GM19438 (cell line): ENCODE measurements at regions not wholly inside any gene's neighbourhood (a gene's known extent, or its start where the extent isn't known, plus 50 kb on each side); places are given as distances from the start of the nearest gene placed in this dataset.
"Not testable (repeated sequence)": the region's sequence is repeated elsewhere in the genome, so short reads cannot be mapped to it uniquely, and the experiment has no call there.

Experiments
- ATAC-seq: cut with Tn5 transposase; IDR thresholded peaks from one replicate; pipeline ENCODE4 v1.9.1; 2021; ENCODE audit warnings: low read depth; ENCODE audit not compliant: unreplicated experiment

DNA sequence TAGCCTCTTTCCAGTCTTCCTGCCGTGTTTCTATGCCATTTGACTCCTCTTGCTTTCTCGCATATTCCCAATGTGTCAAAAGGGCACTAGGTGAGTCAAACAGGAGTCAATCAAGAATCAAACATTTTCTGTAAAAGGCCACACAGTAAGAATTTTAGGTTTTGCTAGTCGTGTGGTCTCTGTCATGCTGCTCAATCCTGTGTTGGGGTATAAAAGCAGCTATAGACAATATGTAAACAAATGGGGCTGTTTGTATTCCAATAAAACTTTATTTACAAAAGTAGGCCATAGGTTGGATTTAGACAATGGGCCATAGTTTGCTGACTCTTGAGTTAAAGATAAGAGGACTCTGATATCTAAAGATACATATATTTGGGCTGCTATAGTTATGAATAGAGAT, 235.4 kb upstream of the BTBD3 start:
- no peak for ATAC-seq

DNA sequence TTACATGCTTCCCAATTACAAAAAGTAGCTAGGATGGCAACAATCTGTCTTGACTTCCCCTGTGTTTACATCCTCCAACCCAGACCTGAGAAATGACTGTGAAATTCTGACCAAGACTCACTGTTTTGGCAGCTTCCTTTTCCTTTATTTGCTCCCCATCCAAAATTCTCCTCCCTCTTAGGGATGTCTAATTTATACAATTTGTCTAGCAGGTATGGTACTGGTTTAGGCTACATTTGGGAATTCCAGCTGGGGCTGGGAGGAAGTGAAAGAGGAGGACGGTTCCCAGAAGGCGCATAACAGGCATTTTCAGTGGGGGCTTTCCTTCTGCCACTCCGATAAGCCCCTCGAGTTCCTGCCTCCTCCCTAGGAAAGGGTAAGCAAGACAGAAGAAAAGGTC, 231.5 kb upstream of the BTBD3 start:
- no peak for ATAC-seq

DNA sequence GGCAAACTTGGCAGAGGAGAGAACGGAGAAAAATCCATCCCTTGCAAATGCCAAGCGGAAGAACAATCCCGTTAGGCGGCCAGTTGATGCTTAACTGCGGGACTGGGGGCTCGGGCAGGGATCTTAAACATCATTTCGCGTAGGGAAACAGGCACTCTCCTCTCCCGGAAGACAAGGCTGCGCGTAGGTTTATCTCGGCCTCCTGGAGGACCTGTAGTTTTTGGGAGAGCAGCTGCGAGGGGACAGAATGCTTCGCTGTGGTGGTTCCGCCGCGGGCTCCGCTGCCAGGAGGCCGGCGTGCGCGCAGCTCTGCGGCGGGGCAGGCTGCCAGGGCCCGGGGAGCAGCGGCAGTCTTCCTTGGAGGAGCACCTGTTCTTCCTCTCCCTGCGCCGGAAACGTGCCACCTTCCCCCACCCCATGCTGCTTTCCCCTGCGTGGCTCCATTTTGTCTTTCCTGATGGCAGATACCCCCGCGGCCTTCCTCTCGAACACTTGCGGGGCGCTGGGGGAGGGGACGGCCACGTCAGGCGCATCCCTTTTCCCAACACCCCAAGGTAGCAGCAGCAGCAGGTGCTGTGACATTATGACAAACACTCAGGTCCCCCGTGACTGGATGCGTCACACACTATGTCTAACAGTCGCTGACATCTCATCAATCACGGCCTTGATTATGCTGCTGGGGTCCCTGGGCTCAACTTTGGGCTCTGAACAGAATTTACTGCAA, 230.7 kb upstream of the BTBD3 start:
- ATAC-seq, result no peak

DNA sequence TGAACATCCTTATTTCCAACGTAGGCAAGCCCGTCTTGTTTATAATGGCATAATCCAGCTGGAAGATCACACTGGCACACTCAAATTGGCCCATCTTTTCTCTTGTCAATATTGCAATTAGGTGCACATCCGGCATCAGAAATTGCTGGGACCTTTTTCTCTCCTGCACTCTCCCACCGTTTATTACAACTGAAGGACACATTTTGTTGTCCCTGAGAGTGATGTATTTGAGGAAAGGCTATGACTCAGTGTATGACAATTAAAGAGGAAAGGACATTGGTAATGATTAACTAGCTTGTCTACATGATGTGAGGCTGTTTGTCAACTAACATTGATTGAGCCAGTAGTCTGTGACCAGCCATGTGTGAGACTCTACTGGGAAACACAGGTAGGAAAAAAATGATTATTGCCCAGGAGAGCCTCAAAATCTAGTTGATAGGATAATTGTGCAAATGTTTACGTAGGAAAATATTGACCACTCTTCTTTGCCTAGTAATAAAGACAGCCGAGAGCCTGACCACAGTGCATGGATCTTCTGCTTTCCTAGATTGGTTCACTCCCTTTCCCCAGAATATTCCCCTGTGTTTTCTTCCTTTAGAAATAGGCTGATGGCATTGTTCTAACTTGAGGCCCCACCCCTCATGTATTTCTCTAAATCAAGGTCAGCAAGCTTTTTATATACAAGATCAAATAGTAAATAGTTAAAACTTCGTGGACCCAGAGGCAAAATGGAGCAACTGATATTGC, 230.0 kb upstream of the BTBD3 start:
- ATAC-seq, result no peak

DNA sequence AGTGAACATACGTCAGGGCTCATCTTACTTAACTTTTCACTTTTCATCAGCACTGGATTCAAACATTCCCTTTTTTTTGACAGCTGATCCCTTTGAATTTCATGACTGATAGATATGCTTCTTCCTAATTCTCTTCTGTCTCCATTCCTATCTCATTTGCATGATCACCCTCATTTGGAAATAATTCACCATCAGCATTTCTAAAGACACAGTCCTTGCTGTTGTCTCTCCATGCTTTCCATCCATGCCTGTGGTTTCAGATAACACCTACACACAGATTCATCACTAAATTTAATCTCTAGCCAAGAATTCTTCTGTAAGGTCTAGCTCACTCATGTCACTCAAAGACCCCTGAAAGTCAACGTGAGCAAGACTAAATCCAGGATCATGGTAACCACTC, 228.4 kb upstream of the BTBD3 start:
- ATAC-seq, result no peak

DNA sequence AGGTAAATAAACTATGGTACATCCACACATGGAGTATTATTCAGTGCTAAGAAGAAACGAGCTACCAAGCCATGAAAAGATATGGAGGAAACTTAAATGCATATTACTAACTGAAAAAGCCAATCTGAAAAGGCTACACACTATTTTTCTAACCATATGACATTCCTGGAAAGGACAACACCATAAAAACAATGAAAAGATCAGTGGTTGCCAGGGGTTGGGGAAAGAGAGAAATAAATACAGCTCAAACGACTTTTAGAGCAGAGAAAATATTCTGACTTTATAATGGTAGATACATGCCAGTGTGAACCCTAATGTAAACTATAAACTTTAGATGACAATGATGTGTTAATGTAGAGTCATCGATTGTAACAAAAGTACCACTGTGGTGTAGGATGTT, 225.9 kb upstream of the BTBD3 start:
- ATAC-seq, result no peak

DNA sequence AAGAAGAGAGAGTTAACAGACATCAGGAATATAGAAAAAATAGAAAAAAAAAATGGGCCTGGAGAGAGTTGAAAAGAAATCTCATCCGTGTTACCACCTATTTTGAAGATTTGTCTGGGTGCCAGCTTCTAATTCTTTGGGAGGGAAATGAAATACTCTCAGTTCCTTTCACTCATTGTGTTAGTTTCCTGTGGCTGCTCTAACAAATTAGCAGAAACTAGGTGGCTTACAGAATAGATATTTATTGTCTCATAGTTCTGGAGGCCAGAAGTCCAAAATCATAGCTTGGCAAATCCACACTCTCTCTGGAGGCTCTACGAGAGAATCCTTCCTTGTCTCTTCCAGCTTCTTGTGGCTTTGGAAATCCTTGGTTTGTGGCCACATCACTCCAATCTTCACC, 225.1 kb upstream of the BTBD3 start:
- no peak for ATAC-seq

DNA sequence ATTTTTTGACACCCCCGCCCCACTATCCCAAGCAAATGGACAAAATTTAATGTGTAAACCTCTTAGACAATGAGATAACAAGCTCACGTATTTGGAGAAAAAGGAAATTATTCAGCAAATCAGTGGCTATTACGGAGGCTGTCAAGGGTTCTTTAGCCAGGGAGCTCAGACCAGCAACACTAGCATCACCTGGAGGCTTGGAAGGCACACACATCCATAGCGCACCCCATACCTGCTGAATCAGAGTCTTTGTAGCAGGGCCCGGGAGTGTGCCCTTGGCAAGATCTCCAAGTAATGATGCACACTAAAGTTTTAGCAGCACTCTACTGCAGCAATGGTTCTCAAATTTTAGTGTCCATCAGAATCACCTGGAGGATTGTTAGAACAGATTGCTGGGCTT, 223.2 kb upstream of the BTBD3 start:
- ATAC-seq, result no peak

DNA sequence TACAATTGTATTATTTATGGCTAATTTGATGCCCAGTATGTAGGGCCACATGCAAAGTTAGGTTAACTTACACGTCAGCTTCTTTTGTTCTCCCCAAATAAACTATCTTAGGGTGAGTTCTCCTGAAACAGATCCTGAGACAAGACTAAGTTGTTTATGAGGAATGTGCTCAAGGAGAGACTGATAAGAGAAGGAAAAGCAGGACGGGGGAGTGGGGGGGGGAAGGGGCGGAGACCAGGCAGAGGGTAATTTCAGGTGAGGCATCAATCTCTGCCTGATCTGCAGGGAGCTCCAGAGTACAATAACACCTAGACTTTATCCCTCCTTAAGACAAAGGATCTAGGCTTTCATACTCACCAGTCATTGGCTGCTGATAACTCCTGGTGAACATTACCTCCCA, 220.6 kb upstream of the BTBD3 start:
- ATAC-seq, result no peak

DNA sequence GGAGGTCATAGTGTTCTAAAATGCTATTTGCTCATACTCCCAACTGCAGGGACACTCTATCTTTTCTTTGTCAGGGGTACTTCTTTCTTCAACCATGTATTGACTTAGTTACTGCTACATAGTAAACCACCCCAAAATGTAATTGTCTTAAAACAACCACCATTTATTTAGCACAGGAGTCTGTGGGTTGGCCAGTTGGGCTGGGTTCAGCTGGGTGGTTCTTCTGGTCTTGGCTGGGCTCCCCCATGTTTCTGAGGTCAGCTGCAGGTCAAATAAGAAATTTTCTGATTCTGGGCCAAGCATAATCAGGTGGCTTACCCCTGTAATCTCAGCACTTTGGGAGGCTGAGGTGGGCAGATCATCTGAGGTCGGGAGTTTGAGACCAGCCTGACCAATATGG, 220.0 kb upstream of the BTBD3 start:
- no peak for ATAC-seq

DNA sequence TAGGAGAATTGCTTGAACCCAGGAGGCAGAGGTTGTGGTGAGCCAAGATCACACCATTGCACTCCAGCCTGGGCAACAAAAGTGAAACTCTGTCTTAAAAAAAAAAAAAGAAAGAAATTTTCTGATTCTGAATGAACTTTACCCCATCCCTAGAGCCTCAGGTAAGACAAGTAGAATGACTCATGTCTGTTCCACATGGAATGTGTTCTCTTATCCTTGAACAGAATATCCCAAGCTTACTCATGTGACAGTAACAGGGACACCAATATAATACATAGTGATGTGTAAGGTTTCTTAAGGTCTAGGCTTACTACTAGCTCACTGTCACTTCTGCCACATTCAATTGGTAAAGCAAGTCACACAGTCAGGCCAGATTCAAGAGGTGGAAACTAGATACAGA, 219.6 kb upstream of the BTBD3 start:
- no peak for ATAC-seq

DNA sequence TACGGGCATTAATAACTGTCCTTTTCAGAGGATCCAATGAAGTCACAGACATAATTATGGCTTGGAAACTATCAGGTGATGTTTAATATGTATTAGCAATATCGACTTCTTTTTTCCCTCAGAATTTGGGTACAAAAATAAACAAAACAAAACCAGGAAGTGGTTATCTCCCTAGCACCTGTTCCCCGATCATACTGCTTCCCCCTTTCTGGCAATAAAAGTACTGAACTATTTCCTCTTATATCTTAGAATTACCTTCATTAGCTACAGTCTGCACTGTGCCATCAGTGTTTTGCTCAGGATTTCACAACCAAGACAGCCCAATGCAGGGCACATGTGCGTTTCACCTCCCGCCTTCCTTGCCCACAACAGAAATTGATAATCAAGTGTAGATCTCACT, 216.9 kb upstream of the BTBD3 start:
- ATAC-seq, result no peak

DNA sequence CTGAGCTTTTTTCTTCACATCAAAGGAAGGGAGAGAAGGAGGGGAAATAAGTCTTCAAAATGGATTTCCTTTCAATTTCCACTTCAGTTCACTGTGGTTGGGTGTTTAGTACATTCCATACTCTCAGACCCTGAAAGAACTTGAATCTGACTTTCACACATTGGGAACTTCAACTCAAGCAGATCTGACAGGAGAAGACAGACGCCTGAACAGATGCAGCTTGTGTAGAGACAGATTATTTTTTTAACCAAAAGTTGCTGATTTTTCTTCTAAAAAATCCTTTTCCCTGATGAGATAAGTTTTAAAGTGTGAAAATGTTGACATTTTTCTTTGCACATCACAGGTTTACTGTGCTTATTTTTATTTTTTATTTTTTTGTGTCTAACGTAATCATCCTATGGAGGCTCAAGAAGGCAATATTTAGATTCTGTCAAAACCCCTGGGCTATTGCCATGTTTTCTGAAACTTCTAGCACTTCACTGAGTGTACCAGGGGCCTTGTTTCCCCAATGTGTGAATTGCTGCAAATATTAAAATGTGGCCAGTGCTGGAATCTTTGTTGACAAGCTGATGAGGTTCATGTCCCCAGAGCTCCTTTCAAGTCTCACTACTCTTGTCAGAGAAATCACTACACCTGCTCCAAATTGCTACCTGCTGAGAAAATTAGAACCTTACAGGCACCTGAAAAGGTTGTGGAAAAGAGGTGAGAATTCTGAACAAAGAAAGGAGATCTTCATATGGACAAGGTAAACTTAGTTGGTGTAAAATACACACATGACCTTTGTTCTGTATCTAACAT, 214.8 kb upstream of the BTBD3 start:
- no peak for ATAC-seq

DNA sequence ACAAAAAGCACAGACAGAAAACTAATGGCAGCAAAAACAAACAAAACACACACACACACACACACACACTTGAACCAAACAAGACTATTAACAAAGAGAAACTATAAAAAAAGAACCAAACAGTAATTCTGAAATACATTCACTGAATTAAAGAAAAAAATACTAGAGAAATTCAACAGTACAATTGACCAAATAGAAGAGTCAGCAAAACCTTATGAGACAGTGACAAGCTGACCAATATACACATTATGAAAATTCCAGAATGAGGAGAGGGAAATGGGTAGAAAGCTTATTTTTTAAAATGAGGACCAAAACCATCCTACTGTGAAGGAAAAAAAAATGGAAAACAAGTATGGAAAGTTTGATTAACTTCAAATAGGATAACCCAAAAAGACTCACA, 212.2 kb upstream of the BTBD3 start:
- no peak for ATAC-seq

DNA sequence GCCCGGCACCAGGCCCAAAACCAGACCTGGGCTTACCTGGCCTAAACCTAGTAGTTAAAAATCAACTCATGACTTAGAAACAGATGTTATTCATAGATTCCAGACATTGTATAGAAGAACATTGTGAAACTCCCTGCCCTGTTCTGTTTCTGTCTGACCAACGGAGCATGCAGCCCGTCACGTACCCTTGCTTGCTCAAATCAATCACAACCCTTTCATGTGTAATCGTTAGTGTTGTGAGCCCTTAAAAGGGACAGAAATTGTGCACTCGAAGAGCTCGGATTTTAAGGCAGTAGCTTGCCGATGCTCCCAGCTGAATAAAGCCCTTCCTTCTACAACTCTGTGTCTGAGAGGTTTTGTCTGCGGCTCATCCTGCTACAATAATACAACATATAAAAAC, 209.5 kb upstream of the BTBD3 start:
- ATAC-seq, result not testable (repeated sequence)

DNA sequence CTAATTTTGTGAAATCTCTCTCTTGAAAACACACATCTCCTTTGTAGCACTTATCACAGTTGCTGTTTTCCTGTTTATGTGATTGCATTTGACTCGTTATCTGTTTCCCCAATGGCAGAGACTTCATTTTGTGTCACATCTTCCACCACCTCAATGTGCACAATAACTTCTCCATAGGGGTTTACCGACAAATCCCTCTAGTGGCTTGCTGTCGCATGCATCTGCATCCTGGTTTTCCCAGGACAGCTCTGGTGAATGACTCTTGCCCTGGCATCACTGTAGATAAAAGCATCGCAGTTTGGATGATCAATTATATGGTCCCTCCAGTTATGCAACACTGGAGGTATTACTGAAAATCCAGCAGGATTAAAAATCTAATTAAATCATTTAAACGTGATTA, 206.5 kb upstream of the BTBD3 start:
- ATAC-seq, result no peak

DNA sequence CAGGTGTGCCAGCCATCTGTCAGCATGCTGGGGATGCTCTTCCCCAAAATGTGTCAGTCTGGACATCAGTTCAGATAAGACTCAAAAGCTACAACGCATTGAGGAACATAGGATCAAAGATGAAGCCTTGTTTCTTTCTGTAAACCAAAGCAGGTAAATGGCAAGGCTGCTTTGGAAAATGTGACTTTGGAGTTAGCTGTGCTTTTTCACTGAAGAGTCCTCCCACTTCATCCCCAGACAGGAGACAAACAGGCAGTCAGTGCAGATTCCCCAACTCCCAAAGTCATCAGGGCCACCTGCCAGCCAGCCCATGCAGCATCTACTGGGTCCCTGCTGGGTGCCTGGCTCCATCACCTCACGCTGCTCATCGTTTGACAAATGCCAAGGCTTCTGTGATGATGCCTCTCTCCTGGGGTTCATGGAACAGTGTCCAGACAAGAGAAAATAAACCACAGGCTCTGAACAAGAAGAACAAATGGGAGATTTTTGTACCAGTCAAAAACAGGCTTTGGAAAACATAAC, 205.0 kb upstream of the BTBD3 start:
- no peak for ATAC-seq

DNA sequence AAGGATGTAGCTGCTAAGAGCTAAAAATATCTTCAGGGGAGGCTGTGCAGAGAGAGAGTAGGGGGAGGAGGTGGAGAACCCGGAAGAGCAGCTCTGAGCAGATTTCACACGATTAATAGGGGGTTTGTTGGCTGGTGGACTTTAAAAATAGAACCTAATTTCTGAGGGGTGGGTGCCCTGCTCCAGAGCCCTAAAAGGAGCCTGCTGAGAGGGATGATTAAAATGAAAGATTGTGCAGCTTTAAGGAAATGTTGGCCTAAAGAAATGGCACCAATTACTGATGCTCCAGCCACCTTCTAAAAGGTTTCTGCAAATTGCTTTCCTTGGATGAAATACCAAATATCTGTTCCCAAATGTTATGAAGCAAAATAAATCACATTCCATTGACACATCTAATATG, 202.8 kb upstream of the BTBD3 start:
- no peak for ATAC-seq

DNA sequence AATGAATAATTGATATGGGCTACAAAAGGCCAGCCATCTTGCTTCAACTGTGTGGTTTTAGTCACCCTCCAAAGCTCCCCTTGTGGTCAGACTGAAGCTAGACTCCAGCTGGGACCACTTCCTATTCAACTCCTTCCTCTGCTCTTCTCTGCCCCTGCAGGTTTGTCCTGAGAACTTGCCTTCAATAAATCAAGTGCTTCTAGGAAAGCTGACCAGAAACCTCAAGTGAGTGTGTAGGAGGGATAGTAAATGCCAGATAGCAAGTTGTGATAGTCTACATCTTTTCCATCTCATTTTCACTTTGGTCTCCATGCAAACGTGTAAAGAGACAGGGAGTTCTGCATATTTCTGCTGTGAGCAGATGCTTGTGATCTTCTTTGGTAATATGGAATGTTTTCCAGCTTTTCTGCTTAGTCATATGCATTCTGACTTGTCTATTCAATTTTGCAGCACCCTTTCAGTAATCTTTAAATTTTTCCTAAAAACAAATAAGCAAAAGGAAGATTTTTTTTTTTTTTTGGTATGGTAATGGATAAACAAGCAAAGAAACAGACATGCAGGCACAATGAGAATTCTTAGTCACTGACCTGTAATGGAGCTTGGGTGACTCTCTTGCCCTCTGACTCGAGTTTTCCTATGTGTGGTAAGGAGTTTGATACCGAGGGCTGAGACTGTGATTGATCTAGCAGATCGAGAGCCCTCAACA, 201.3 kb upstream of the BTBD3 start:
- ATAC-seq, result no peak

DNA sequence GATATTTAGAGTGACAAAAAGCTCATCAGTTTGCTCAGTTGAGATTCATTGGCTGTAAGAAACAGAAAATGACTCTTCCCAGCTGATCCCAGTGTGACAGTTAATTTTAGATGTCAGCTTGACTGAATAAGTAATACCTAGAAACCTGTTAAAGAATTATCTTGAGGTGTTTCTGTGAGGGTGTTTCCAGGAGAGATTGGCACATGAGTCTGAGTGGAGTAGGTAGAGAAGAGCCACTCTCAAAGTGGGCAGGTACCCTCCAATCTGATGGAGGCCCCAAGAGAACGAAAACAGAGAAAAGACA, 200.8 kb upstream of the BTBD3 start:
- no peak for ATAC-seq

DNA sequence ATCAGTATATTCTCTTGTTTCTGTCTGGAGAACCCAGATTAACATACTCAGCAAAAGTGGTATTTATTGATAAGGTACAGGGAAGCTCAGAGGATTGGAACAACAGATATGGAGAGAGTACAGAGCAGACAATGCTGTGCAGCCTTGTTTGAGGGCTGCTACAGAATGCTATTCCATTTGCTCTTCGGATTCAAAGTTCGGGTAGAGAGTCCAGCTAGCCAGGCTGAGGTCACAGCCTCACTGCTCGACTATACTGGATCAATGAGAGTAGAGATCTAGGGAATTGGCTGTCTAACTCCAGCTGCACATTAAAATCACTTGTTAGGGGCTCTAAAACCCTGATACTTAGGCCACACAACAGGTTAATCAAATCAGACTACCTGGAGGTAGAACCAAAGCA, 200.1 kb upstream of the BTBD3 start:
- ATAC-seq, result no peak
